ENCODE measurements at regions not wholly inside any gene's neighbourhood (a gene's known extent, or its start where the extent isn't known, plus 50 kb on each side); places are given as distances from the start of the nearest gene placed in this dataset.

- Mint-ChIP-seq H3K9me3 (peaks cover 0 to 2% of the 10 kb centered on the region in 2 experiments; a peak in 2 of 5 replicates), H3K36me3 (ENCODE audit: insufficient read depth in 1 of 3, low read depth in 3 of 3) (no peaks in the 10 kb centered on the region), H3K27ac (no peak overlapping the region), H3K27me3 (ENCODE audit: low read depth) (no peaks in the 10 kb centered on the region; the same call in 1 of the 2 replicates), H3K4me1 (no peaks in the 10 kb centered on the region), H3K4me3 (no peak overlapping the region)
- H3K9ac ChIP-seq (ENCODE audit: extremely low read depth, insufficient read length, low read length) = no peak overlapping the region
- H3K23me2 ChIP-seq (ENCODE audit: insufficient read length, low read depth, low read length, poor library complexity, severe bottlenecking) = no peaks in the 10 kb centered on the region
- no peak overlapping the region for H2BK5ac ChIP-seq (ENCODE audit: insufficient read length, low read length)
- no peak overlapping the region for H3K56ac ChIP-seq (ENCODE audit: insufficient read length, low read depth, low read length)
- no peak overlapping the region for H2BK120ac ChIP-seq (ENCODE audit: low read depth, low read length, poor library complexity, severe bottlenecking)
- no peaks in the 10 kb centered on the region for H4K20me1 ChIP-seq (ENCODE audit: control insufficient read depth, insufficient read depth, insufficient read length)
- H2AFZ ChIP-seq (ENCODE audit: low read length) = no peak overlapping the region
- no peak overlapping the region for H3K4ac ChIP-seq (ENCODE audit: low read depth, low read length)
- H4K5ac ChIP-seq (ENCODE audit: insufficient read length, low read depth, low read length) = no peak overlapping the region
- H3K18ac ChIP-seq (ENCODE audit: insufficient read length, low read depth, low read length) = no peak overlapping the region
- H3K79me1 ChIP-seq (ENCODE audit: insufficient read depth, low read depth, low read length, poor library complexity, severe bottlenecking) = no peaks in the 10 kb centered on the region
- no peak overlapping the region for H3K14ac ChIP-seq (ENCODE audit: insufficient read depth, low read length)
- H3K27me3 ChIP-seq (ENCODE audit: insufficient read depth, low read length) = no peaks in the 10 kb centered on the region
- H2BK20ac ChIP-seq (ENCODE audit: low read depth, low read length, poor library complexity, severe bottlenecking) = no peak overlapping the region
- H3K4me2 ChIP-seq (ENCODE audit: insufficient read depth, insufficient read length, low read length) = no peak overlapping the region
- H3K4me1 ChIP-seq (ENCODE audit: insufficient read depth, low read length) = no peaks in the 10 kb centered on the region
- no peak overlapping the region for H3K23ac ChIP-seq (ENCODE audit: insufficient read length, low read depth, low read length)
- H4K91ac ChIP-seq (ENCODE audit: insufficient read length, low read depth, low read length) = no peak overlapping the region
- H2BK12ac ChIP-seq (ENCODE audit: insufficient read length, low read depth, low read length) = no peak overlapping the region
- no peak overlapping the region for H3K27ac ChIP-seq (ENCODE audit: insufficient read length, low read depth, low read length)
- TF ChIP-seq CTCF (conservative IDR thresholded peaks at IDR 0.05) = no peak
- H3K79me2 ChIP-seq (ENCODE audit: insufficient read depth, low read length) = no peaks in the 10 kb centered on the region
- no peak for DNase-seq
- H3K9me3 ChIP-seq (ENCODE audit: control insufficient read depth, low read depth, low read length) = no peaks in the 10 kb centered on the region
- H2BK15ac ChIP-seq (ENCODE audit: low read depth, low read length) = no peak overlapping the region
- no peak overlapping the region for H4K8ac ChIP-seq (replicated peaks; ENCODE audit: insufficient read length, low read depth, low read length)
- no peak overlapping the region for H3T11ph ChIP-seq (ENCODE audit: low read length)
- H2AK5ac ChIP-seq (ENCODE audit: insufficient read length, low read length) = no peak overlapping the region
- no CpG with 5 or more reads among the region's 3 CpGs for WGBS (ENCODE audit: extremely low coverage, insufficient read length, low lambda C conversion rate)
Observed at GRCh38 chr9:13762209-13762608, 482.7 kb upstream of the MPDZ start.
